CD14-positive monocyte (primary cell): ENCODE measurements at regions not wholly inside any gene's neighbourhood (a gene's known extent, or its start where the extent isn't known, plus 50 kb on each side); places are given as distances from the start of the nearest gene placed in this dataset.

ENCODE experiments used
- DNase-seq, 3 donors: peaks; one replicate each; pipeline ENCODE4 v3.0.0-alpha.2; 2011 to 2022
- H2AFZ ChIP-seq: 2 replicates; pipeline ENCODE4 v1.6.0; 2012; ENCODE audit warnings: mild to moderate bottlenecking, low read depth, low read length, inconsistent platforms; ENCODE audit not compliant: insufficient read depth, poor library complexity, severe bottlenecking
- H3K27ac ChIP-seq, 2 donors: 1 replicate in 1 of 2; 2 replicates in 1 of 2; pipeline ENCODE4 v1.5.1; 2012 to 2013; ENCODE audit warnings: low read length in 2 of 2, control low read depth in 1 of 2, inconsistent platforms in 1 of 2, low read depth in 1 of 2, mild to moderate bottlenecking in 1 of 2
- H3K27me3 ChIP-seq, 2 donors: one replicate each; pipeline versions ENCODE4 v1.6.0 to v1.6.1; 2011 to 2013; ENCODE audit warnings: low read length in 2 of 2; ENCODE audit not compliant: control insufficient read depth in 2 of 2, insufficient read depth in 2 of 2
- H3K36me3 ChIP-seq, 2 donors: replicated peaks in 1 of 2; 1 replicate in 1 of 2; 2 replicates in 1 of 2; pipeline versions ENCODE4 v1.5.1 to v1.6.1; 2012 to 2013; ENCODE audit warnings: low read length in 2 of 2, control low read depth in 1 of 2, inconsistent platforms in 1 of 2, mild to moderate bottlenecking in 1 of 2; ENCODE audit not compliant: insufficient read depth in 2 of 2, control insufficient read depth in 1 of 2
- H3K4me1 ChIP-seq, 2 donors: 1 replicate in 1 of 2; 2 replicates in 1 of 2; pipeline versions ENCODE4 v1.5.1 to v1.6.1; 2012 to 2013; ENCODE audit warnings: low read length in 2 of 2, control low read depth in 1 of 2, inconsistent platforms in 1 of 2, mild to moderate bottlenecking in 1 of 2, moderate library complexity in 1 of 2; ENCODE audit not compliant: insufficient read depth in 2 of 2, control insufficient read depth in 1 of 2
- H3K4me2 ChIP-seq: replicated peaks from 2 replicates; pipeline ENCODE3; 2012; ENCODE audit warnings: low read length, moderate library complexity, mild to moderate bottlenecking; ENCODE audit not compliant: poor library complexity, severe bottlenecking; ENCODE audit errors: extremely low read depth
- H3K4me3 ChIP-seq, 3 experiments: fragments of 200-600 bp in 1 of 3; sonication (generic) in 1 of 3; replicated peaks in 1 of 3; 1 replicate in 2 of 3; 2 replicates in 1 of 3; pipeline ENCODE4 v1.5.1; 2011 to 2013; ENCODE audit warnings: low read length in 3 of 3, mild to moderate bottlenecking in 3 of 3, control low read depth in 2 of 3, low read depth in 2 of 3, inconsistent platforms in 1 of 3, moderate library complexity in 1 of 3
- H3K79me2 ChIP-seq: 2 replicates; pipeline ENCODE4 v1.6.0; 2012; ENCODE audit warnings: mild to moderate bottlenecking, control low read depth, inconsistent platforms, low read length, moderate library complexity; ENCODE audit not compliant: insufficient read depth
- H3K9ac ChIP-seq: 2 replicates; pipeline ENCODE4 v1.6.0; 2017; ENCODE audit warnings: low read length, mild to moderate bottlenecking; ENCODE audit not compliant: insufficient read depth, poor library complexity, severe bottlenecking
- H3K9me3 ChIP-seq, 2 donors: replicated peaks in 1 of 2; 1 replicate in 1 of 2; 2 replicates in 1 of 2; pipeline versions ENCODE4 v1.5.1 to v1.6.1; 2012 to 2013; ENCODE audit warnings: low read length in 2 of 2, control low read depth in 1 of 2; ENCODE audit not compliant: control insufficient read depth in 1 of 2, insufficient read depth in 1 of 2
- H4K20me1 ChIP-seq: 2 replicates; pipeline ENCODE4 v1.6.0; 2012; ENCODE audit warnings: mild to moderate bottlenecking, low read length, control low read depth, moderate library complexity; ENCODE audit not compliant: insufficient read depth
- H3K27ac Mint-ChIP-seq, 7 donors: one replicate each; pipeline ENCODE4 v1.8.0; 2020; ENCODE audit warnings: mild to moderate bottlenecking in 7 of 7, mixed read lengths in 7 of 7, moderate library complexity in 6 of 7, inconsistent platforms in 2 of 7
- H3K27me3 Mint-ChIP-seq, 3 donors: one replicate each; pipeline ENCODE4 v1.8.0; 2021 to 2022; ENCODE audit warnings: low read depth in 3 of 3, mild to moderate bottlenecking in 3 of 3, mixed read lengths in 3 of 3, moderate library complexity in 3 of 3, inconsistent platforms in 1 of 3
- H3K36me3 Mint-ChIP-seq, 2 donors: one replicate each; pipeline ENCODE4 v1.8.0; 2020; ENCODE audit warnings: mixed read lengths in 2 of 2, inconsistent platforms in 1 of 2, mild to moderate bottlenecking in 1 of 2
- H3K4me1 Mint-ChIP-seq: one replicate; pipeline ENCODE4 v1.8.0; 2020; ENCODE audit warnings: mild to moderate bottlenecking, mixed read lengths
- H3K4me3 Mint-ChIP-seq, 2 donors: one replicate each; pipeline ENCODE4 v1.8.0; 2020; ENCODE audit warnings: mild to moderate bottlenecking in 2 of 2, mixed read lengths in 2 of 2, moderate library complexity in 1 of 2
- H3K9me3 Mint-ChIP-seq, 7 donors: one replicate each; pipeline ENCODE4 v1.8.0; 2020 to 2022; ENCODE audit warnings: mixed read lengths in 7 of 7, mild to moderate bottlenecking in 6 of 7, moderate library complexity in 6 of 7, inconsistent platforms in 2 of 7
- WGBS: methylation state at CpG from one replicate; pipeline ENCODE4 v1.1.5; 2013; ENCODE audit warnings: missing lambda C conversion rate; ENCODE audit not compliant: insufficient coverage; 5-methylcytosine and 5-hydroxymethylcytosine counted together
- intact Hi-C, 2 donors: fragments of 100-400 bp; cut with micrococcal nuclease; formaldehyde crosslinking; loops; one replicate each; pipeline versions ENCODE4 v1.15.0 to v1.15.1; 2023
- TF ChIP-seq, protein P1 (sequence below): fragments of 200-600 bp; IDR thresholded peaks from one replicate; pipeline ENCODE4 v1.8.0; 2022; ENCODE audit warnings: antibody characterized with exemption, mild to moderate bottlenecking

GRCh38 chr6:40319124-40319523, 268.0 kb downstream of the LRFN2 start:
- intact Hi-C loops, result no loop called here
- no peak overlapping the region for H3K27ac Mint-ChIP-seq
- no peak overlapping the region for H3K4me3 Mint-ChIP-seq
- no peak for DNase-seq
- Histone ChIP-seq H2AFZ (no peak overlapping the region), H3K9me3 (peaks cover 0 to 2% of the 10 kb centered on the region in 2 donors), H3K27ac (no peak overlapping the region), H3K36me3 (no peaks in the 10 kb centered on the region), H3K4me2 (no peak overlapping the region), H3K4me1 (no peaks in the 10 kb centered on the region), H3K4me3 (no peak overlapping the region), H3K9ac (no peak overlapping the region), H4K20me1 (no peaks in the 10 kb centered on the region), H3K79me2 (no peaks in the 10 kb centered on the region), H3K27me3 (no peaks in the 10 kb centered on the region)
- H3K4me1 Mint-ChIP-seq, result no peaks in the 10 kb centered on the region
- peaks cover 5 to 12% (median 6%) of the 10 kb centered on the region in 3 donors for H3K27me3 Mint-ChIP-seq
- H3K36me3 Mint-ChIP-seq, result no peaks in the 10 kb centered on the region
- TF ChIP-seq, protein P1, sequence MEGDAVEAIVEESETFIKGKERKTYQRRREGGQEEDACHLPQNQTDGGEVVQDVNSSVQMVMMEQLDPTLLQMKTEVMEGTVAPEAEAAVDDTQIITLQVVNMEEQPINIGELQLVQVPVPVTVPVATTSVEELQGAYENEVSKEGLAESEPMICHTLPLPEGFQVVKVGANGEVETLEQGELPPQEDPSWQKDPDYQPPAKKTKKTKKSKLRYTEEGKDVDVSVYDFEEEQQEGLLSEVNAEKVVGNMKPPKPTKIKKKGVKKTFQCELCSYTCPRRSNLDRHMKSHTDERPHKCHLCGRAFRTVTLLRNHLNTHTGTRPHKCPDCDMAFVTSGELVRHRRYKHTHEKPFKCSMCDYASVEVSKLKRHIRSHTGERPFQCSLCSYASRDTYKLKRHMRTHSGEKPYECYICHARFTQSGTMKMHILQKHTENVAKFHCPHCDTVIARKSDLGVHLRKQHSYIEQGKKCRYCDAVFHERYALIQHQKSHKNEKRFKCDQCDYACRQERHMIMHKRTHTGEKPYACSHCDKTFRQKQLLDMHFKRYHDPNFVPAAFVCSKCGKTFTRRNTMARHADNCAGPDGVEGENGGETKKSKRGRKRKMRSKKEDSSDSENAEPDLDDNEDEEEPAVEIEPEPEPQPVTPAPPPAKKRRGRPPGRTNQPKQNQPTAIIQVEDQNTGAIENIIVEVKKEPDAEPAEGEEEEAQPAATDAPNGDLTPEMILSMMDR, result no peak
- peaks cover 0 to 6% (median 2%) of the 10 kb centered on the region in 7 donors for H3K9me3 Mint-ChIP-seq

DNA sequence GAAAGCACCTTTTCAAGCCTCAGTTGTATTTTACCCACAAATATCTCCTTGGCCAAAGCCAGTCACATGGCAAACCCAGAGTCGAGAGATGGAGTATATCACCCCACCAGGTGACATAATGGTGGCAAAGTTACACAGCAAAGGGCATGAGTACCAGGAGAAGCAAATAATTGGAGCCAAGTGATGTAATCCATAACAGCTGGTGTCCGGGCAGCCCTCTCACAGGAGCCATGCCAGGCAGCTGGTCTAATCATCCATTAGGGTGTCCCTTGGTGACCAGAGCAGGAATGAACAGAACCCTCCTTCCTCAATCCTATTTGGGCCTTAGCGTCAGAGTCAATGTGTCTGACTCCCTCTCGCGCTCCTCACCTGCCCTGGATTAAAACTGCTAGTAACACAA, 272.1 kb downstream of the LRFN2 start:
- no peak overlapping the region for H3K9ac ChIP-seq
- Mint-ChIP-seq H3K4me1 (no peaks in the 10 kb centered on the region), H3K27ac (no peak overlapping the region), H3K27me3 (peaks cover 4 to 8% (median 8%) of the 10 kb centered on the region in 3 donors), H3K9me3 (peaks cover 0 to 6% (median 2%) of the 10 kb centered on the region in 7 donors), H3K4me3 (no peak overlapping the region), H3K36me3 (no peaks in the 10 kb centered on the region)
- H3K79me2 ChIP-seq, result no peaks in the 10 kb centered on the region
- H2AFZ ChIP-seq, result no peak overlapping the region
- H3K4me1 ChIP-seq, result no peaks in the 10 kb centered on the region
- no peaks in the 10 kb centered on the region for H4K20me1 ChIP-seq
- WGBS, result 96% methylated on average over 5 of the region's 5 CpGs
- no peak for DNase-seq
- H3K9me3 ChIP-seq, result peaks cover 0 to 2% of the 10 kb centered on the region in 2 donors
- H3K4me3 ChIP-seq, result no peak overlapping the region
- no peak overlapping the region for H3K4me2 ChIP-seq
- intact Hi-C loops, result no loop called here
- no peaks in the 10 kb centered on the region for H3K36me3 ChIP-seq
- H3K27ac ChIP-seq, result no peak overlapping the region
- TF ChIP-seq, protein P1, result no peak
- no peaks in the 10 kb centered on the region for H3K27me3 ChIP-seq
